ENCODE measurements at regions not wholly inside any gene's neighbourhood (a gene's known extent, or its start where the extent isn't known, plus 50 kb on each side); places are given as distances from the start of the nearest gene placed in this dataset.

GRCh38 chr3:82201316-82201715 is 439.9 kb upstream of the GBE1 start:
- Histone ChIP-seq H3K9me3 (ENCODE audit: control insufficient read depth in 5 of 5, low read length in 5 of 5) (peaks cover 0 to 2% (median 0%) of the 10 kb centered on the region in 5 donors), H3K27ac (ENCODE audit: low read depth, low read length) (no peak overlapping the region), H3K4me3 (ENCODE audit: low read depth in 1 of 5, low read length in 5 of 5) (no peak overlapping the region), H3K4me1 (ENCODE audit: control insufficient read depth in 5 of 5, insufficient read depth in 5 of 5, low read length in 5 of 5) (no peaks in the 10 kb centered on the region), H3K27me3 (ENCODE audit: control insufficient read depth in 5 of 5, insufficient read depth in 4 of 5, low read length in 5 of 5) (no peaks in the 10 kb centered on the region), H3K9ac (ENCODE audit: low read length in 5 of 5) (no peak overlapping the region), H3K36me3 (ENCODE audit: control insufficient read depth in 5 of 5, insufficient read depth in 5 of 5, low read length in 5 of 5) (no peaks in the 10 kb centered on the region)

GRCh38 chr3:82198009-82198408 is 436.6 kb upstream of the GBE1 start:
- H3K9me3 ChIP-seq (ENCODE audit: control insufficient read depth in 5 of 5, low read length in 5 of 5), result no peaks in the 10 kb centered on the region
- H3K4me3 ChIP-seq (ENCODE audit: low read depth in 1 of 5, low read length in 5 of 5), result no peak overlapping the region
- H3K9ac ChIP-seq (ENCODE audit: low read length in 5 of 5), result no peak overlapping the region
- H3K27me3 ChIP-seq (ENCODE audit: control insufficient read depth in 5 of 5, insufficient read depth in 4 of 5, low read length in 5 of 5), result no peaks in the 10 kb centered on the region
- no peak overlapping the region for H3K27ac ChIP-seq (ENCODE audit: low read depth, low read length)
- H3K4me1 ChIP-seq (ENCODE audit: control insufficient read depth in 5 of 5, insufficient read depth in 5 of 5, low read length in 5 of 5), result no peaks in the 10 kb centered on the region
- no peaks in the 10 kb centered on the region for H3K36me3 ChIP-seq (ENCODE audit: control insufficient read depth in 5 of 5, insufficient read depth in 5 of 5, low read length in 5 of 5)

GRCh38 chr3:82196645-82197044 is 435.2 kb upstream of the GBE1 start:
- H3K4me3 ChIP-seq (ENCODE audit: low read depth in 1 of 5, low read length in 5 of 5), result no peak overlapping the region
- no peaks in the 10 kb centered on the region for H3K36me3 ChIP-seq (ENCODE audit: control insufficient read depth in 5 of 5, insufficient read depth in 5 of 5, low read length in 5 of 5)
- H3K9ac ChIP-seq (ENCODE audit: low read length in 5 of 5), result no peak overlapping the region
- H3K4me1 ChIP-seq (ENCODE audit: control insufficient read depth in 5 of 5, insufficient read depth in 5 of 5, low read length in 5 of 5), result no peaks in the 10 kb centered on the region
- no peaks in the 10 kb centered on the region for H3K27me3 ChIP-seq (ENCODE audit: control insufficient read depth in 5 of 5, insufficient read depth in 4 of 5, low read length in 5 of 5)
- H3K27ac ChIP-seq (ENCODE audit: low read depth, low read length), result no peak overlapping the region
- no peaks in the 10 kb centered on the region for H3K9me3 ChIP-seq (ENCODE audit: control insufficient read depth in 5 of 5, low read length in 5 of 5)

- no peak overlapping the region for H3K4me3 ChIP-seq (ENCODE audit: low read depth in 1 of 5, low read length in 5 of 5)
- no peaks in the 10 kb centered on the region for H3K4me1 ChIP-seq (ENCODE audit: control insufficient read depth in 5 of 5, insufficient read depth in 5 of 5, low read length in 5 of 5)
- no peaks in the 10 kb centered on the region for H3K27me3 ChIP-seq (ENCODE audit: control insufficient read depth in 5 of 5, insufficient read depth in 4 of 5, low read length in 5 of 5)
- H3K9me3 ChIP-seq (ENCODE audit: control insufficient read depth in 5 of 5, low read length in 5 of 5), result peaks cover 0 to 3% (median 0%) of the 10 kb centered on the region in 5 donors
- no peak overlapping the region for H3K27ac ChIP-seq (ENCODE audit: low read depth, low read length)
- no peaks in the 10 kb centered on the region for H3K36me3 ChIP-seq (ENCODE audit: control insufficient read depth in 5 of 5, insufficient read depth in 5 of 5, low read length in 5 of 5)
- no peak overlapping the region for H3K9ac ChIP-seq (ENCODE audit: low read length in 5 of 5)
Measured at GRCh38 chr3:82194870-82195269, 433.4 kb upstream of the GBE1 start.

GRCh38 chr3:82186017-82186416 is 424.6 kb upstream of the GBE1 start:
- no peaks in the 10 kb centered on the region for H3K27me3 ChIP-seq (ENCODE audit: control insufficient read depth in 5 of 5, insufficient read depth in 4 of 5, low read length in 5 of 5)
- no peak overlapping the region for H3K9ac ChIP-seq (ENCODE audit: low read length in 5 of 5)
- no peak overlapping the region for H3K4me3 ChIP-seq (ENCODE audit: low read depth in 1 of 5, low read length in 5 of 5)
- H3K36me3 ChIP-seq (ENCODE audit: control insufficient read depth in 5 of 5, insufficient read depth in 5 of 5, low read length in 5 of 5), result no peaks in the 10 kb centered on the region
- H3K27ac ChIP-seq (ENCODE audit: low read depth, low read length), result no peak overlapping the region
- H3K4me1 ChIP-seq (ENCODE audit: control insufficient read depth in 5 of 5, insufficient read depth in 5 of 5, low read length in 5 of 5), result no peaks in the 10 kb centered on the region
- peaks cover 0 to 3% (median 0%) of the 10 kb centered on the region in 5 donors for H3K9me3 ChIP-seq (ENCODE audit: control insufficient read depth in 5 of 5, low read length in 5 of 5)

GRCh38 chr3:82179291-82179690 is 417.8 kb upstream of the GBE1 start:
- no peaks in the 10 kb centered on the region for H3K9me3 ChIP-seq (ENCODE audit: control insufficient read depth in 5 of 5, low read length in 5 of 5)
- H3K4me3 ChIP-seq (ENCODE audit: low read depth in 1 of 5, low read length in 5 of 5), result no peak overlapping the region
- H3K27me3 ChIP-seq (ENCODE audit: control insufficient read depth in 5 of 5, insufficient read depth in 4 of 5, low read length in 5 of 5), result no peaks in the 10 kb centered on the region
- H3K36me3 ChIP-seq (ENCODE audit: control insufficient read depth in 5 of 5, insufficient read depth in 5 of 5, low read length in 5 of 5), result no peaks in the 10 kb centered on the region
- peaks cover 0 to 7% (median 0%) of the 10 kb centered on the region in 5 donors for H3K4me1 ChIP-seq (ENCODE audit: control insufficient read depth in 5 of 5, insufficient read depth in 5 of 5, low read length in 5 of 5)
- H3K27ac ChIP-seq (ENCODE audit: low read depth, low read length), result no peak overlapping the region
- H3K9ac ChIP-seq (ENCODE audit: low read length in 5 of 5), result no peak overlapping the region

- H3K4me3 ChIP-seq (ENCODE audit: low read depth in 1 of 5, low read length in 5 of 5), result no peak overlapping the region
- H3K9ac ChIP-seq (ENCODE audit: low read length in 5 of 5), result no peak overlapping the region
- no peaks in the 10 kb centered on the region for H3K27me3 ChIP-seq (ENCODE audit: control insufficient read depth in 5 of 5, insufficient read depth in 4 of 5, low read length in 5 of 5)
- peaks cover 0 to 7% (median 0%) of the 10 kb centered on the region in 5 donors for H3K4me1 ChIP-seq (ENCODE audit: control insufficient read depth in 5 of 5, insufficient read depth in 5 of 5, low read length in 5 of 5)
- H3K27ac ChIP-seq (ENCODE audit: low read depth, low read length), result no peak overlapping the region
- H3K9me3 ChIP-seq (ENCODE audit: control insufficient read depth in 5 of 5, low read length in 5 of 5), result no peaks in the 10 kb centered on the region
- H3K36me3 ChIP-seq (ENCODE audit: control insufficient read depth in 5 of 5, insufficient read depth in 5 of 5, low read length in 5 of 5), result no peaks in the 10 kb centered on the region
Measured at GRCh38 chr3:82178291-82178690, 416.8 kb upstream of the GBE1 start.

GRCh38 chr3:82177774-82178173 is 416.3 kb upstream of the GBE1 start:
- no peaks in the 10 kb centered on the region for H3K36me3 ChIP-seq (ENCODE audit: control insufficient read depth in 5 of 5, insufficient read depth in 5 of 5, low read length in 5 of 5)
- H3K9ac ChIP-seq (ENCODE audit: low read length in 5 of 5), result no peak overlapping the region
- H3K27ac ChIP-seq (ENCODE audit: low read depth, low read length), result no peak overlapping the region
- peaks cover 0 to 7% (median 0%) of the 10 kb centered on the region in 5 donors for H3K4me1 ChIP-seq (ENCODE audit: control insufficient read depth in 5 of 5, insufficient read depth in 5 of 5, low read length in 5 of 5)
- H3K9me3 ChIP-seq (ENCODE audit: control insufficient read depth in 5 of 5, low read length in 5 of 5), result no peaks in the 10 kb centered on the region
- no peak overlapping the region for H3K4me3 ChIP-seq (ENCODE audit: low read depth in 1 of 5, low read length in 5 of 5)
- H3K27me3 ChIP-seq (ENCODE audit: control insufficient read depth in 5 of 5, insufficient read depth in 4 of 5, low read length in 5 of 5), result no peaks in the 10 kb centered on the region

GRCh38 chr3:82165266-82165665 is 403.8 kb upstream of the GBE1 start:
- Histone ChIP-seq H3K4me3 (ENCODE audit: low read depth in 1 of 5, low read length in 5 of 5) (no peak overlapping the region), H3K4me1 (ENCODE audit: control insufficient read depth in 5 of 5, insufficient read depth in 5 of 5, low read length in 5 of 5) (no peaks in the 10 kb centered on the region), H3K9me3 (ENCODE audit: control insufficient read depth in 5 of 5, low read length in 5 of 5) (no peaks in the 10 kb centered on the region), H3K27ac (ENCODE audit: low read depth, low read length) (no peak overlapping the region), H3K27me3 (ENCODE audit: control insufficient read depth in 5 of 5, insufficient read depth in 4 of 5, low read length in 5 of 5) (no peaks in the 10 kb centered on the region), H3K36me3 (ENCODE audit: control insufficient read depth in 5 of 5, insufficient read depth in 5 of 5, low read length in 5 of 5) (no peaks in the 10 kb centered on the region), H3K9ac (ENCODE audit: low read length in 5 of 5) (no peak overlapping the region)

GRCh38 chr3:82163907-82164520 is 402.6 kb upstream of the GBE1 start:
- H3K36me3 ChIP-seq (ENCODE audit: control insufficient read depth in 5 of 5, insufficient read depth in 5 of 5, low read length in 5 of 5), result no peaks in the 10 kb centered on the region
- no peaks in the 10 kb centered on the region for H3K27me3 ChIP-seq (ENCODE audit: control insufficient read depth in 5 of 5, insufficient read depth in 4 of 5, low read length in 5 of 5)
- H3K4me3 ChIP-seq (ENCODE audit: low read depth in 1 of 5, low read length in 5 of 5), result no peak overlapping the region
- no peaks in the 10 kb centered on the region for H3K4me1 ChIP-seq (ENCODE audit: control insufficient read depth in 5 of 5, insufficient read depth in 5 of 5, low read length in 5 of 5)
- no peaks in the 10 kb centered on the region for H3K9me3 ChIP-seq (ENCODE audit: control insufficient read depth in 5 of 5, low read length in 5 of 5)
- no peak overlapping the region for H3K9ac ChIP-seq (ENCODE audit: low read length in 5 of 5)
- no peak overlapping the region for H3K27ac ChIP-seq (ENCODE audit: low read depth, low read length)

GRCh38 chr3:82157952-82158351 is 396.5 kb upstream of the GBE1 start:
- Histone ChIP-seq H3K4me1 (ENCODE audit: control insufficient read depth in 5 of 5, insufficient read depth in 5 of 5, low read length in 5 of 5) (no peaks in the 10 kb centered on the region), H3K9me3 (ENCODE audit: control insufficient read depth in 5 of 5, low read length in 5 of 5) (no peaks in the 10 kb centered on the region), H3K27ac (ENCODE audit: low read depth, low read length) (no peak overlapping the region), H3K27me3 (ENCODE audit: control insufficient read depth in 5 of 5, insufficient read depth in 4 of 5, low read length in 5 of 5) (no peaks in the 10 kb centered on the region), H3K4me3 (ENCODE audit: low read depth in 1 of 5, low read length in 5 of 5) (no peak overlapping the region), H3K36me3 (ENCODE audit: control insufficient read depth in 5 of 5, insufficient read depth in 5 of 5, low read length in 5 of 5) (no peaks in the 10 kb centered on the region), H3K9ac (ENCODE audit: low read length in 5 of 5) (no peak overlapping the region)

Measured in subcutaneous abdominal adipose tissue (tissue), 5 donors.